ENCODE measurements at regions not wholly inside any gene's neighbourhood (a gene's known extent, or its start where the extent isn't known, plus 50 kb on each side); places are given as distances from the start of the nearest gene placed in this dataset.

DNA sequence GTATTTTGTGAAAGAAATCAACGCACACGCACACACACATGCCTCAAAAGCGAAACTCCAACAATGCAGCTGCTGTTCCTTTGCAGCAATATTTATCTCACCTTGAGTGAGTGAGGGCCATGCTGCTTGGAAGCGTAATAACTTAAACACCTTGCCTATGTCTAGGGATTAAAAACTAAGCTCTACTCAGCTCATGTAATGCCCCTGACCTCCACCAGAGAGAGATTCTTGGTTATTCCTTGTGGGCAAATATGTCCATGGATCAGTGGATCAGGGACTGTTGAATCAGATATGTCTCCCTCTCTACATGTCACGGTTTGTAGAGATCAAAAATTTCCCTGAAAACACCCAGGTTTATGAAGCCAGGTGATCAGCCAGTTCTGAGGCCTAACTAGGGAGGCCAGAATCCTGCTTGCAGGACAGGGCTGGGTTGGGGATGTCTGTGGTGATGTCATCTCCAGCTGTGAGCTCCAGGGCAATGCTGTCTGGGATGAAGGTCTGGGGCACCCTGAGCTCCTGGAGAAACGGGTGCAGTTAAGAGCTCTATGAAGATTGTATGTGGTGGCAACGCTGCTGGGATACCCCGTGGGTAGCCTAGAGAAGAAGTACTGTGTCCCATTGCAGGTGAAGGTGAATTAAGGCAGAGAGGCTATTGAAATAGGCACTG lies 149.4 kb downstream of the KCNJ12 start:
- TF ChIP-seq, protein P1, sequence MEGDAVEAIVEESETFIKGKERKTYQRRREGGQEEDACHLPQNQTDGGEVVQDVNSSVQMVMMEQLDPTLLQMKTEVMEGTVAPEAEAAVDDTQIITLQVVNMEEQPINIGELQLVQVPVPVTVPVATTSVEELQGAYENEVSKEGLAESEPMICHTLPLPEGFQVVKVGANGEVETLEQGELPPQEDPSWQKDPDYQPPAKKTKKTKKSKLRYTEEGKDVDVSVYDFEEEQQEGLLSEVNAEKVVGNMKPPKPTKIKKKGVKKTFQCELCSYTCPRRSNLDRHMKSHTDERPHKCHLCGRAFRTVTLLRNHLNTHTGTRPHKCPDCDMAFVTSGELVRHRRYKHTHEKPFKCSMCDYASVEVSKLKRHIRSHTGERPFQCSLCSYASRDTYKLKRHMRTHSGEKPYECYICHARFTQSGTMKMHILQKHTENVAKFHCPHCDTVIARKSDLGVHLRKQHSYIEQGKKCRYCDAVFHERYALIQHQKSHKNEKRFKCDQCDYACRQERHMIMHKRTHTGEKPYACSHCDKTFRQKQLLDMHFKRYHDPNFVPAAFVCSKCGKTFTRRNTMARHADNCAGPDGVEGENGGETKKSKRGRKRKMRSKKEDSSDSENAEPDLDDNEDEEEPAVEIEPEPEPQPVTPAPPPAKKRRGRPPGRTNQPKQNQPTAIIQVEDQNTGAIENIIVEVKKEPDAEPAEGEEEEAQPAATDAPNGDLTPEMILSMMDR (conservative IDR thresholded peaks at IDR 0.05 in 1 of 2, IDR thresholded peaks at IDR 0.05 in 1 of 2; ENCODE audit: extremely low read depth in 1 of 2, insufficient read depth in 1 of 2, low read depth in 1 of 2, low read length in 2 of 2): no peak
- TF ChIP-seq EZH2 (IDR thresholded peaks at IDR 0.05; ENCODE audit: borderline replicate concordance, low read length): no peak

Data from mammary epithelial cell (primary cell).